ENCODE measurements at regions not wholly inside any gene's neighbourhood (a gene's known extent, or its start where the extent isn't known, plus 50 kb on each side); places are given as distances from the start of the nearest gene placed in this dataset.

GRCh38 chr16:85393674-85394451, 219.3 kb upstream of the GSE1 start:
- Histone ChIP-seq H3K27me3 (ENCODE audit: control insufficient read depth in 1 of 2, insufficient read depth in 2 of 2, low read length in 2 of 2) (no peaks in the 10 kb centered on the region), H3K9ac (ENCODE audit: low read length) (no peak overlapping the region), H3K27ac (ENCODE audit: low read depth, low read length) (peak overlapping the region; percentile 83), H3K4me3 (ENCODE audit: low read depth in 1 of 2, low read length in 2 of 2) (no peak overlapping the region), H3K4me1 (ENCODE audit: insufficient read depth, low read length) (peaks cover 56% of the 10 kb centered on the region), H3K36me3 (ENCODE audit: insufficient read depth, low read length) (no peaks in the 10 kb centered on the region), H3K9me3 (ENCODE audit: low read length) (no peaks in the 10 kb centered on the region)

- Histone ChIP-seq H3K36me3 (ENCODE audit: insufficient read depth, low read length) (no peaks in the 10 kb centered on the region), H3K4me1 (ENCODE audit: insufficient read depth, low read length) (peaks cover 56% of the 10 kb centered on the region), H3K9ac (ENCODE audit: low read length) (no peak overlapping the region), H3K27me3 (ENCODE audit: control insufficient read depth in 1 of 2, insufficient read depth in 2 of 2, low read length in 2 of 2) (no peaks in the 10 kb centered on the region), H3K4me3 (ENCODE audit: low read depth in 1 of 2, low read length in 2 of 2) (peak overlapping the region in 1 of 2 donors; percentile 11), H3K9me3 (ENCODE audit: low read length) (no peaks in the 10 kb centered on the region), H3K27ac (ENCODE audit: low read depth, low read length) (peak overlapping the region; percentile 83)
Observed at GRCh38 chr16:85394456-85395206, 218.5 kb upstream of the GSE1 start.

GRCh38 chr16:85395207-85395912, 217.8 kb upstream of the GSE1 start:
- peaks cover 52% of the 10 kb centered on the region for H3K4me1 ChIP-seq (ENCODE audit: insufficient read depth, low read length)
- H3K9me3 ChIP-seq (ENCODE audit: low read length) = no peaks in the 10 kb centered on the region
- no peaks in the 10 kb centered on the region for H3K27me3 ChIP-seq (ENCODE audit: control insufficient read depth in 1 of 2, insufficient read depth in 2 of 2, low read length in 2 of 2)
- peak overlapping the region in 1 of 2 donors; percentile 11 for H3K4me3 ChIP-seq (ENCODE audit: low read depth in 1 of 2, low read length in 2 of 2)
- H3K36me3 ChIP-seq (ENCODE audit: insufficient read depth, low read length) = no peaks in the 10 kb centered on the region
- no peak overlapping the region for H3K9ac ChIP-seq (ENCODE audit: low read length)
- peak overlapping the region; percentile 92 for H3K27ac ChIP-seq (ENCODE audit: low read depth, low read length)

- Histone ChIP-seq H3K4me3 (ENCODE audit: low read depth in 1 of 2, low read length in 2 of 2) (peak overlapping the region in 1 of 2 donors; percentile 19), H3K27ac (ENCODE audit: low read depth, low read length) (peak overlapping the region; percentile 92), H3K36me3 (ENCODE audit: insufficient read depth, low read length) (no peaks in the 10 kb centered on the region), H3K9me3 (ENCODE audit: low read length) (no peaks in the 10 kb centered on the region), H3K9ac (ENCODE audit: low read length) (peak overlapping the region; percentile 3), H3K27me3 (ENCODE audit: control insufficient read depth in 1 of 2, insufficient read depth in 2 of 2, low read length in 2 of 2) (no peaks in the 10 kb centered on the region), H3K4me1 (ENCODE audit: insufficient read depth, low read length) (peaks cover 47% of the 10 kb centered on the region)
Observed at GRCh38 chr16:85395913-85396878, 216.9 kb upstream of the GSE1 start.

GRCh38 chr16:85396879-85397871, 215.9 kb upstream of the GSE1 start:
- Histone ChIP-seq H3K9me3 (ENCODE audit: low read length) (no peaks in the 10 kb centered on the region), H3K4me3 (ENCODE audit: low read depth in 1 of 2, low read length in 2 of 2) (no peak overlapping the region), H3K27me3 (ENCODE audit: control insufficient read depth in 1 of 2, insufficient read depth in 2 of 2, low read length in 2 of 2) (no peaks in the 10 kb centered on the region), H3K9ac (ENCODE audit: low read length) (no peak overlapping the region), H3K36me3 (ENCODE audit: insufficient read depth, low read length) (no peaks in the 10 kb centered on the region), H3K27ac (ENCODE audit: low read depth, low read length) (peak overlapping the region; percentile 92), H3K4me1 (ENCODE audit: insufficient read depth, low read length) (peaks cover 37% of the 10 kb centered on the region)

GRCh38 chr16:85398050-85398451, 215.1 kb upstream of the GSE1 start:
- Histone ChIP-seq H3K36me3 (ENCODE audit: insufficient read depth, low read length) (no peaks in the 10 kb centered on the region), H3K4me1 (ENCODE audit: insufficient read depth, low read length) (peaks cover 40% of the 10 kb centered on the region), H3K27me3 (ENCODE audit: control insufficient read depth in 1 of 2, insufficient read depth in 2 of 2, low read length in 2 of 2) (no peaks in the 10 kb centered on the region), H3K9ac (ENCODE audit: low read length) (no peak overlapping the region), H3K27ac (ENCODE audit: low read depth, low read length) (no peak overlapping the region), H3K9me3 (ENCODE audit: low read length) (no peaks in the 10 kb centered on the region), H3K4me3 (ENCODE audit: low read depth in 1 of 2, low read length in 2 of 2) (no peak overlapping the region)

- no peak overlapping the region for H3K9ac ChIP-seq (ENCODE audit: low read length)
- no peak overlapping the region for H3K27ac ChIP-seq (ENCODE audit: low read depth, low read length)
- no peaks in the 10 kb centered on the region for H3K27me3 ChIP-seq (ENCODE audit: control insufficient read depth in 1 of 2, insufficient read depth in 2 of 2, low read length in 2 of 2)
- no peaks in the 10 kb centered on the region for H3K36me3 ChIP-seq (ENCODE audit: insufficient read depth, low read length)
- H3K9me3 ChIP-seq (ENCODE audit: low read length) = no peaks in the 10 kb centered on the region
- no peak overlapping the region for H3K4me3 ChIP-seq (ENCODE audit: low read depth in 1 of 2, low read length in 2 of 2)
- peaks cover 38% of the 10 kb centered on the region for H3K4me1 ChIP-seq (ENCODE audit: insufficient read depth, low read length)
Observed at GRCh38 chr16:85398688-85399582, 214.2 kb upstream of the GSE1 start.

GRCh38 chr16:85399583-85400284, 213.4 kb upstream of the GSE1 start:
- Histone ChIP-seq H3K36me3 (ENCODE audit: insufficient read depth, low read length) (no peaks in the 10 kb centered on the region), H3K27me3 (ENCODE audit: control insufficient read depth in 1 of 2, insufficient read depth in 2 of 2, low read length in 2 of 2) (no peaks in the 10 kb centered on the region), H3K27ac (ENCODE audit: low read depth, low read length) (no peak overlapping the region), H3K9ac (ENCODE audit: low read length) (no peak overlapping the region), H3K4me3 (ENCODE audit: low read depth in 1 of 2, low read length in 2 of 2) (no peak overlapping the region), H3K4me1 (ENCODE audit: insufficient read depth, low read length) (peaks cover 30% of the 10 kb centered on the region), H3K9me3 (ENCODE audit: low read length) (no peaks in the 10 kb centered on the region)
